Progenitor cell of endocrine pancreas (in vitro differentiated cells): ENCODE measurements at regions not wholly inside any gene's neighbourhood (a gene's known extent, or its start where the extent isn't known, plus 50 kb on each side); places are given as distances from the start of the nearest gene placed in this dataset.
A peak's percentile ranks its signal among the peaks of the same experiment; 100 is the strongest.

Experiments
- DNase-seq: peaks from one replicate; pipeline ENCODE4 v3.0.0; 2021; ENCODE audit warnings: low spot score; ENCODE audit not compliant: unreplicated experiment
- H3K27ac Mint-ChIP-seq: 2 replicates; pipeline ENCODE4 v1.8.0; 2021; ENCODE audit warnings: mild to moderate bottlenecking, moderate library complexity, mixed read lengths
- H3K27me3 Mint-ChIP-seq: 2 replicates; pipeline ENCODE4 v1.8.0; 2021; ENCODE audit warnings: mixed read lengths
- H3K36me3 Mint-ChIP-seq: 2 replicates; pipeline ENCODE4 v1.8.0; 2022; ENCODE audit warnings: mixed read lengths; ENCODE audit not compliant: insufficient read depth
- H3K4me1 Mint-ChIP-seq: 2 replicates; pipeline ENCODE4 v1.8.0; 2021; ENCODE audit warnings: low read depth, mixed read lengths
- H3K4me3 Mint-ChIP-seq: 2 replicates; pipeline ENCODE4 v1.8.0; 2021; ENCODE audit warnings: low read depth, mild to moderate bottlenecking, moderate library complexity, mixed read lengths
- H3K9me3 Mint-ChIP-seq: 2 replicates; pipeline ENCODE4 v1.8.0; 2021; ENCODE audit warnings: low read depth, mixed read lengths
- CTCF ChIP-seq: fragments of 200-600 bp; sonication (generic); IDR thresholded peaks from one replicate; pipeline ENCODE4 v1.5.0; 2021; ENCODE audit warnings: antibody characterized with exemption, mild to moderate bottlenecking; ENCODE audit not compliant: unreplicated experiment

- Mint-ChIP-seq H3K27me3 (no peaks in the 10 kb centered on the region), H3K27ac (no peak overlapping the region), H3K36me3 (no peaks in the 10 kb centered on the region), H3K4me3 (no peak overlapping the region), H3K9me3 (peaks cover 5% of the 10 kb centered on the region), H3K4me1 (no peaks in the 10 kb centered on the region)
- no peak for TF ChIP-seq CTCF
- DNase-seq, result no peak
These were observed 1292.6 kb upstream of the MAP3K7 start for GRCh38 chr6:91879386-91879995.

- Mint-ChIP-seq H3K4me3 (no peak overlapping the region), H3K36me3 (no peaks in the 10 kb centered on the region), H3K27ac (no peak overlapping the region), H3K9me3 (no peaks in the 10 kb centered on the region), H3K4me1 (no peaks in the 10 kb centered on the region), H3K27me3 (no peaks in the 10 kb centered on the region)
- TF ChIP-seq CTCF, result no peak
- no peak for DNase-seq
These were observed 1291.1 kb upstream of the MAP3K7 start for GRCh38 chr6:91877994-91878393.

- no peaks in the 10 kb centered on the region for H3K4me1 Mint-ChIP-seq
- H3K4me3 Mint-ChIP-seq, result no peak overlapping the region
- no peak for TF ChIP-seq CTCF
- peaks cover 2% of the 10 kb centered on the region for H3K9me3 Mint-ChIP-seq
- H3K27ac Mint-ChIP-seq, result no peak overlapping the region
- no peaks in the 10 kb centered on the region for H3K27me3 Mint-ChIP-seq
- DNase-seq, result no peak
- no peaks in the 10 kb centered on the region for H3K36me3 Mint-ChIP-seq
These were observed 1288.1 kb upstream of the MAP3K7 start for GRCh38 chr6:91874971-91875370.

- Mint-ChIP-seq H3K27me3 (no peaks in the 10 kb centered on the region), H3K4me3 (no peak overlapping the region), H3K36me3 (no peaks in the 10 kb centered on the region), H3K27ac (peak overlapping the region; percentile 14), H3K9me3 (peaks cover 2% of the 10 kb centered on the region), H3K4me1 (peaks cover 15% of the 10 kb centered on the region)
- TF ChIP-seq CTCF, result no peak
- DNase-seq, result no peak
These were observed 1281.8 kb upstream of the MAP3K7 start for GRCh38 chr6:91868539-91869202.

- no peak for DNase-seq
- Mint-ChIP-seq H3K4me1 (peaks cover 15% of the 10 kb centered on the region), H3K36me3 (no peaks in the 10 kb centered on the region), H3K27ac (no peak overlapping the region), H3K4me3 (no peak overlapping the region), H3K9me3 (no peaks in the 10 kb centered on the region), H3K27me3 (no peaks in the 10 kb centered on the region)
- no peak for TF ChIP-seq CTCF
These were observed 1279.0 kb upstream of the MAP3K7 start for GRCh38 chr6:91865889-91866288.
